K562 (cell line): ENCODE measurements at regions not wholly inside any gene's neighbourhood (a gene's known extent, or its start where the extent isn't known, plus 50 kb on each side); places are given as distances from the start of the nearest gene placed in this dataset.

Source experiments
- ATAC-seq: fragments of 200-7000 bp; cut with Tn5 transposase; 3 replicates; pipeline ENCODE4 v1.9.1; 2020; ENCODE audit warnings: moderate library complexity
- BruUV-seq: library from RNA; stranded (reverse); fragments of 400-500 nt; replicated peaks from 2 replicates; lab custom pipeline; 2021; lab: Mats Ljungman, UMichigan
- CTCF ChIA-PET: fragments of 300-600 bp; formaldehyde crosslinking; extraction: SDS; loops from one replicate; lab custom pipeline; 2021; ENCODE audit warnings: low intra/inter-chr PET ratio; lab: Yijun Ruan, JAX
- POLR2A ChIA-PET: fragments of 300-600, 350-650 bp; sonication (Branson Sonifier 250); formaldehyde crosslinking; extraction: SDS; loops from one replicate; lab custom pipeline; 2021; ENCODE audit warnings: antibody characterized with exemption, inconsistent platforms; lab: Yijun Ruan, JAX
- DNase-seq, 4 experiments: peaks; one replicate each; pipeline versions ENCODE4 v3.0.0 to v3.0.0-alpha.2; 2011 to 2018; ENCODE audit warnings: low spot score in 3 of 4, mixed read lengths in 3 of 4; ENCODE audit errors: extremely low read depth in 1 of 4
- FAIRE-seq: peaks from 2 replicates; lab custom pipeline; 2011; peaks lifted over from hg19 to GRCh38; lab: Jason Lieb, UNC
- H2AFZ ChIP-seq: 2 replicates; pipeline ENCODE4 v1.6.0; 2011; ENCODE audit warnings: low read depth, low read length, control low read depth, inconsistent platforms
- H3K27ac ChIP-seq: fragments of 200-600 bp; 3 replicates; pipeline ENCODE4 v1.8.0; 2011; ENCODE audit warnings: low read depth, mild to moderate bottlenecking, control low read depth, inconsistent platforms, low read length, moderate library complexity, mixed read lengths; ENCODE audit errors: extremely low read depth
- H3K27me3 ChIP-seq, 2 experiments: fragments of 300-600 bp in 1 of 2; 2 replicates in 1 of 2; 3 replicates in 1 of 2; pipeline versions ENCODE4 v1.6.0 to v1.8.0; 2011; ENCODE audit warnings: inconsistent platforms in 2 of 2, low read length in 2 of 2, mild to moderate bottlenecking in 1 of 2, mixed read lengths in 1 of 2, moderate library complexity in 1 of 2; ENCODE audit not compliant: control insufficient read depth in 2 of 2, insufficient read depth in 2 of 2
- H3K36me3 ChIP-seq: fragments of 300-600 bp; 3 replicates; pipeline ENCODE4 v1.8.0; 2011; ENCODE audit warnings: mild to moderate bottlenecking, low read length, inconsistent platforms; ENCODE audit not compliant: control insufficient read depth, insufficient read depth
- H3K4me1 ChIP-seq, 2 experiments: fragments of 200-600 bp in 1 of 2; replicated peaks in 1 of 2; 2 replicates in 1 of 2; 3 replicates in 1 of 2; pipeline versions ENCODE4 v1.5.1 to v1.8.0; 2011; ENCODE audit warnings: inconsistent platforms in 2 of 2, low read length in 2 of 2, mild to moderate bottlenecking in 1 of 2, mixed read lengths in 1 of 2, moderate library complexity in 1 of 2; ENCODE audit not compliant: control insufficient read depth in 2 of 2, insufficient read depth in 2 of 2
- H3K4me2 ChIP-seq: 2 replicates; pipeline ENCODE4 v1.6.1; 2011; ENCODE audit warnings: low read length, control low read depth, inconsistent platforms, mixed read lengths; ENCODE audit not compliant: insufficient read depth
- H3K4me3 ChIP-seq: fragments of 200-600 bp; sonication (generic), shearing (Covaris generic); 2 replicates; pipeline ENCODE4 v1.5.1; 2016; ENCODE audit warnings: control low read depth, inconsistent platforms
- H3K79me2 ChIP-seq: fragments of 200-600 bp; 3 replicates; pipeline ENCODE4 v1.8.0; 2011; ENCODE audit warnings: low read length, inconsistent platforms; ENCODE audit not compliant: control insufficient read depth, insufficient read depth
- H3K9ac ChIP-seq, 2 experiments: 2 replicates each; pipeline versions ENCODE4 v1.6.0 to v1.6.1; 2011; ENCODE audit warnings: low read depth in 2 of 2, low read length in 2 of 2, control low read depth in 1 of 2, inconsistent platforms in 1 of 2, mild to moderate bottlenecking in 1 of 2, mixed read lengths in 1 of 2; ENCODE audit not compliant: insufficient read depth in 1 of 2
- H3K9me1 ChIP-seq: one replicate; pipeline ENCODE4 v1.6.0; 2011; ENCODE audit warnings: inconsistent platforms, mild to moderate bottlenecking, low read length, moderate library complexity; ENCODE audit not compliant: control insufficient read depth, insufficient read depth
- H3K9me3 ChIP-seq: replicated peaks from 2 replicates; pipeline ENCODE4 v1.5.1; 2011; ENCODE audit warnings: low read depth, low read length, inconsistent platforms; ENCODE audit not compliant: control insufficient read depth, insufficient read depth
- H4K20me1 ChIP-seq: replicated peaks from 2 replicates; pipeline ENCODE4 v1.6.1; 2011; ENCODE audit warnings: low read length, inconsistent platforms, mixed read lengths; ENCODE audit not compliant: control insufficient read depth, insufficient read depth
- ADNP ChIP-seq: fragments of 200-800 bp; sonication (Bioruptor generic); IDR thresholded peaks from 2 replicates; pipeline ENCODE4 v1.6.1; 2016; ENCODE audit warnings: missing genetic modification characterization, missing compliant biosample characterization
- ARHGAP35 ChIP-seq: fragments of 450-650 bp; IDR thresholded peaks from 2 replicates; pipeline ENCODE4 v1.6.1; 2018; ENCODE audit not compliant: partially characterized antibody
- ATF1 ChIP-seq, 2 experiments: fragments of 450-650 bp in 1 of 2; IDR thresholded peaks; 2 replicates each; pipeline ENCODE4 v1.6.1; 2016; ENCODE audit warnings: missing compliant biosample characterization in 1 of 2, missing genetic modification characterization in 1 of 2
- EP300 ChIP-seq: IDR thresholded peaks from 2 replicates; pipeline ENCODE4 v1.6.1; 2012; ENCODE audit warnings: low read length, improper control_type of control experiment
- MCM5 ChIP-seq: fragments of 450-650 bp; IDR thresholded peaks from 2 replicates; pipeline ENCODE4 v1.6.1; 2016; ENCODE audit warnings: low read depth
- NCOA6 ChIP-seq: fragments of 450-650 bp; IDR thresholded peaks from 2 replicates; pipeline ENCODE4 v1.6.1; 2017; ENCODE audit warnings: mild to moderate bottlenecking
- NCOR1 ChIP-seq: fragments of 450-650 bp; IDR thresholded peaks from 2 replicates; pipeline ENCODE4 v1.6.1; 2016; ENCODE audit warnings: mild to moderate bottlenecking, moderate library complexity
- POLR2AphosphoS5 ChIP-seq: IDR thresholded peaks from 2 replicates; pipeline ENCODE4 v1.6.1; 2011; ENCODE audit warnings: mild to moderate bottlenecking, low read depth, low read length, moderate library complexity; ENCODE audit not compliant: control insufficient read depth, insufficient read depth
- RAD51 ChIP-seq: fragments of 450-650 bp; IDR thresholded peaks from 2 replicates; pipeline ENCODE4 v1.7.1; 2016; ENCODE audit warnings: low read depth, mild to moderate bottlenecking, borderline replicate concordance
- RNF2 ChIP-seq: sonication (generic); IDR thresholded peaks from 2 replicates; pipeline ENCODE4 v1.6.1; 2016
- STAG1 ChIP-seq: sonication (generic); formaldehyde crosslinking; IDR thresholded peaks from 2 replicates; pipeline ENCODE4 v1.5.0; 2020; ENCODE audit warnings: missing genetic modification reagents, borderline replicate concordance
- XRCC4 ChIP-seq: IDR thresholded peaks from one replicate; pipeline ENCODE4 v1.6.1; 2011; ENCODE audit not compliant: insufficient read depth, insufficient read length; ENCODE audit errors: extremely low read depth
- ZNF75A ChIP-seq: fragments of 450-650 bp; formaldehyde crosslinking; IDR thresholded peaks from 2 replicates; pipeline ENCODE4 v1.4.0; 2020; ENCODE audit warnings: mild to moderate bottlenecking
- WGBS: fragments of 100-300 bp; shearing (Covaris generic); methylation state at CpG from one replicate; pipeline ENCODE4 v1.1.6; 2016; ENCODE audit warnings: low coverage, mixed read lengths; ENCODE audit not compliant: insufficient coverage; ENCODE audit errors: missing lambda C conversion rate; 5-methylcytosine and 5-hydroxymethylcytosine counted together
- in situ Hi-C: fragments of 300-500 bp; cut with MboI; formaldehyde crosslinking; loops from 4 replicates; pipeline ENCODE4 v1.15.0; 2018; ENCODE audit warnings: inconsistent platforms, mixed read lengths
- intact Hi-C: fragments of 100-400 bp; cut with micrococcal nuclease; formaldehyde crosslinking; loops from 2 replicates; pipeline ENCODE4 v1.14.2; 2022
- TF ChIP-seq, protein P1 (sequence below): sonication (generic); formaldehyde crosslinking; IDR thresholded peaks from 2 replicates; pipeline ENCODE4 v1.8.0; 2022; ENCODE audit warnings: mild to moderate bottlenecking, missing genetic modification reagents
- TF ChIP-seq, protein P2 (sequence below): fragments of 250-450 bp; sonication (Bioruptor Pico); IDR thresholded peaks from 2 replicates; pipeline ENCODE4 v1.5.0; 2021
- TF ChIP-seq, protein P3 (sequence below): fragments of 450-650 bp; formaldehyde crosslinking; IDR thresholded peaks from 2 replicates; pipeline ENCODE4 v1.4.0; 2022; ENCODE audit warnings: missing genetic modification characterization
- TF ChIP-seq, protein P4 (sequence below): sonication (generic); formaldehyde crosslinking; IDR thresholded peaks from 2 replicates; pipeline ENCODE4 v1.8.1; 2023; ENCODE audit warnings: mild to moderate bottlenecking, missing genetic modification reagents
- TF ChIP-seq, protein P5 (sequence below): fragments of 250-450 bp; sonication (Bioruptor Pico); IDR thresholded peaks from 2 replicates; pipeline ENCODE4 v1.8.0; 2022; ENCODE audit warnings: moderate library complexity, mild to moderate bottlenecking, inconsistent platforms

DNA sequence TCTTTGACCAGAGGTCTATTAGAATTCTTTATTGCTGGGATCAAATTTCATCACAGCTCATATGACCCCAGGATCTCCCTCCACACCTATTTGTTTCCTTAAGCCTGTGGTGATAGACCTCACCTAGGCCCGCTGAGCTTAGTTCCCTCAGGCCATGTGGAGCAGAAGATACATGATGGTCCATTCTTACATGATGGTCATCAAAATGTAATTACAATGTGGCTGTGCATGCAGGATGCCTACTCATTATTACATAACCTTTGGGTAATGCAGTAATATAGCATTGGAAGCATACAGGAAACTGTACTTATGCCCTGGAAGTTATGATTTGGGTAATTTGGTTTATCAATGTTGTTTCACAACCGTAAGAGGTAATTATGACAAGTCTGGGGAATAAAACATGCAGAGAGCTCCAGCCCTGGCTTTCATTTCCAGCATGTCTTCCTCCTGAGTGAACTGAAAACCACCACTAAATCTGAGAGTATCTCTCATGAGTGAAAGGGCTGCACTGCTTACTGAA is 67.0 kb upstream of the AGA start:
- ATAC-seq = no peak
- Histone ChIP-seq H3K9ac (no peak overlapping the region), H3K27me3 (no peaks in the 10 kb centered on the region), H3K9me1 (no peaks in the 10 kb centered on the region), H3K4me2 (no peak overlapping the region), H3K36me3 (no peaks in the 10 kb centered on the region), H3K27ac (no peak overlapping the region), H3K79me2 (no peaks in the 10 kb centered on the region), H2AFZ (no peak overlapping the region), H3K4me3 (no peak overlapping the region), H3K9me3 (no peaks in the 10 kb centered on the region; the same call in 1 of the 2 replicates), H4K20me1 (no peaks in the 10 kb centered on the region), H3K4me1 (peaks cover 5 to 8% of the 10 kb centered on the region in 2 experiments; a peak in 2 of 5 replicates)
- ChIA-PET POLR2A (no interaction called here), CTCF (no interaction called here)
- DNase-seq = no peak
- BruUV-seq = no TSS peak
- 3% methylated on average over 2 of the region's 2 CpGs for WGBS
- no peak for FAIRE-seq
- intact Hi-C loops (no loop called here), in situ Hi-C loops (loop anchor here (10.0 kb wide), 1 partner anchor 134 kb away; no protein-coding TSS in a partner anchor)
- TF ChIP-seq POLR2AphosphoS5 (no peak), RNF2 (no peak), NCOR1 (no peak), ZNF75A (CRISPR knock-in tag) (no peak), ADNP (no peak), MCM5 (no peak), ATF1 (CRISPR knock-in tag; IDR thresholded peaks at IDR 0.05) (no peak), ATF1 (tag; IDR thresholded peaks at IDR 0.05) (no peak), XRCC4 (no peak), ARHGAP35 (no peak), EP300 (no peak), STAG1 (CRISPR knock-in tag) (no peak), RAD51 (no peak), NCOA6 (no peak)
- TF ChIP-seq, protein P1, sequence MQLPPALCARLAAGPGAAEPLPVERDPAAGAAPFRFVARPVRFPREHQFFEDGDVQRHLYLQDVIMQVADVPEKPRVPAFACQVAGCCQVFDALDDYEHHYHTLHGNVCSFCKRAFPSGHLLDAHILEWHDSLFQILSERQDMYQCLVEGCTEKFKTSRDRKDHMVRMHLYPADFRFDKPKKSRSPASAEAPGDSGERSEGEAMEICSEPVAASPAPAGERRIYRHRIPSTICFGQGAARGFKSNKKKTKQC (CRISPR knock-in tag) = no peak
- TF ChIP-seq, protein P2, sequence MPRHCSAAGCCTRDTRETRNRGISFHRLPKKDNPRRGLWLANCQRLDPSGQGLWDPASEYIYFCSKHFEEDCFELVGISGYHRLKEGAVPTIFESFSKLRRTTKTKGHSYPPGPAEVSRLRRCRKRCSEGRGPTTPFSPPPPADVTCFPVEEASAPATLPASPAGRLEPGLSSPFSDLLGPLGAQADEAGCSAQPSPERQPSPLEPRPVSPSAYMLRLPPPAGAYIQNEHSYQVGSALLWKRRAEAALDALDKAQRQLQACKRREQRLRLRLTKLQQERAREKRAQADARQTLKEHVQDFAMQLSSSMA (CRISPR knock-in tag) = no peak
- TF ChIP-seq, protein P3, sequence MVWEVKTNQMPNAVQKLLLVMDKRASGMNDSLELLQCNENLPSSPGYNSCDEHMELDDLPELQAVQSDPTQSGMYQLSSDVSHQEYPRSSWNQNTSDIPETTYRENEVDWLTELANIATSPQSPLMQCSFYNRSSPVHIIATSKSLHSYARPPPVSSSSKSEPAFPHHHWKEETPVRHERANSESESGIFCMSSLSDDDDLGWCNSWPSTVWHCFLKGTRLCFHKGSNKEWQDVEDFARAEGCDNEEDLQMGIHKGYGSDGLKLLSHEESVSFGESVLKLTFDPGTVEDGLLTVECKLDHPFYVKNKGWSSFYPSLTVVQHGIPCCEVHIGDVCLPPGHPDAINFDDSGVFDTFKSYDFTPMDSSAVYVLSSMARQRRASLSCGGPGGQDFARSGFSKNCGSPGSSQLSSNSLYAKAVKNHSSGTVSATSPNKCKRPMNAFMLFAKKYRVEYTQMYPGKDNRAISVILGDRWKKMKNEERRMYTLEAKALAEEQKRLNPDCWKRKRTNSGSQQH = no peak
- TF ChIP-seq, protein P4, sequence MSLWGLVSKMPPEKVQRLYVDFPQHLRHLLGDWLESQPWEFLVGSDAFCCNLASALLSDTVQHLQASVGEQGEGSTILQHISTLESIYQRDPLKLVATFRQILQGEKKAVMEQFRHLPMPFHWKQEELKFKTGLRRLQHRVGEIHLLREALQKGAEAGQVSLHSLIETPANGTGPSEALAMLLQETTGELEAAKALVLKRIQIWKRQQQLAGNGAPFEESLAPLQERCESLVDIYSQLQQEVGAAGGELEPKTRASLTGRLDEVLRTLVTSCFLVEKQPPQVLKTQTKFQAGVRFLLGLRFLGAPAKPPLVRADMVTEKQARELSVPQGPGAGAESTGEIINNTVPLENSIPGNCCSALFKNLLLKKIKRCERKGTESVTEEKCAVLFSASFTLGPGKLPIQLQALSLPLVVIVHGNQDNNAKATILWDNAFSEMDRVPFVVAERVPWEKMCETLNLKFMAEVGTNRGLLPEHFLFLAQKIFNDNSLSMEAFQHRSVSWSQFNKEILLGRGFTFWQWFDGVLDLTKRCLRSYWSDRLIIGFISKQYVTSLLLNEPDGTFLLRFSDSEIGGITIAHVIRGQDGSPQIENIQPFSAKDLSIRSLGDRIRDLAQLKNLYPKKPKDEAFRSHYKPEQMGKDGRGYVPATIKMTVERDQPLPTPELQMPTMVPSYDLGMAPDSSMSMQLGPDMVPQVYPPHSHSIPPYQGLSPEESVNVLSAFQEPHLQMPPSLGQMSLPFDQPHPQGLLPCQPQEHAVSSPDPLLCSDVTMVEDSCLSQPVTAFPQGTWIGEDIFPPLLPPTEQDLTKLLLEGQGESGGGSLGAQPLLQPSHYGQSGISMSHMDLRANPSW = no peak
- TF ChIP-seq, protein P5, sequence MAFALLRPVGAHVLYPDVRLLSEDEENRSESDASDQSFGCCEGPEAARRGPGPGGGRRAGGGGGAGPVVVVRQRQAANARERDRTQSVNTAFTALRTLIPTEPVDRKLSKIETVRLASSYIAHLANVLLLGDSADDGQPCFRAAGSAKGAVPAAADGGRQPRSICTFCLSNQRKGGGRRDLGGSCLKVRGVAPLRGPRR (CRISPR knock-in tag) = no peak
